A549 (cell line): ENCODE measurements at regions not wholly inside any gene's neighbourhood (a gene's known extent, or its start where the extent isn't known, plus 50 kb on each side); places are given as distances from the start of the nearest gene placed in this dataset.

ENCODE experiments used
- PBX3 ChIP-seq: IDR thresholded peaks from 2 replicates; pipeline ENCODE4 v1.6.1; 2012
- POLR2A ChIP-seq: IDR thresholded peaks from 2 replicates; pipeline ENCODE4 v1.6.1; 2012; ENCODE audit warnings: mild to moderate bottlenecking, low read length
- POLR2AphosphoS2 ChIP-seq: conservative IDR thresholded peaks from 2 replicates; pipeline ENCODE4 v1.6.1; 2012; ENCODE audit warnings: low read length, improper control_type of control experiment, inconsistent platforms
- RAD21 ChIP-seq, 2 experiments: fragments of >200 bp in 1 of 2; sonication (Bioruptor Twin) in 1 of 2; formaldehyde crosslinking in 1 of 2; IDR thresholded peaks in 1 of 2; conservative IDR thresholded peaks in 1 of 2; 2 replicates in 1 of 2; 3 replicates in 1 of 2; pipeline ENCODE4 v1.6.1; 2012 to 2018; ENCODE audit warnings: inconsistent platforms in 1 of 2
- TF ChIP-seq, protein P1 (sequence below): fragments of >200 bp; sonication (Bioruptor Twin); formaldehyde crosslinking; IDR thresholded peaks from 3 replicates; pipeline ENCODE4 v1.5.1; 2016

DNA sequence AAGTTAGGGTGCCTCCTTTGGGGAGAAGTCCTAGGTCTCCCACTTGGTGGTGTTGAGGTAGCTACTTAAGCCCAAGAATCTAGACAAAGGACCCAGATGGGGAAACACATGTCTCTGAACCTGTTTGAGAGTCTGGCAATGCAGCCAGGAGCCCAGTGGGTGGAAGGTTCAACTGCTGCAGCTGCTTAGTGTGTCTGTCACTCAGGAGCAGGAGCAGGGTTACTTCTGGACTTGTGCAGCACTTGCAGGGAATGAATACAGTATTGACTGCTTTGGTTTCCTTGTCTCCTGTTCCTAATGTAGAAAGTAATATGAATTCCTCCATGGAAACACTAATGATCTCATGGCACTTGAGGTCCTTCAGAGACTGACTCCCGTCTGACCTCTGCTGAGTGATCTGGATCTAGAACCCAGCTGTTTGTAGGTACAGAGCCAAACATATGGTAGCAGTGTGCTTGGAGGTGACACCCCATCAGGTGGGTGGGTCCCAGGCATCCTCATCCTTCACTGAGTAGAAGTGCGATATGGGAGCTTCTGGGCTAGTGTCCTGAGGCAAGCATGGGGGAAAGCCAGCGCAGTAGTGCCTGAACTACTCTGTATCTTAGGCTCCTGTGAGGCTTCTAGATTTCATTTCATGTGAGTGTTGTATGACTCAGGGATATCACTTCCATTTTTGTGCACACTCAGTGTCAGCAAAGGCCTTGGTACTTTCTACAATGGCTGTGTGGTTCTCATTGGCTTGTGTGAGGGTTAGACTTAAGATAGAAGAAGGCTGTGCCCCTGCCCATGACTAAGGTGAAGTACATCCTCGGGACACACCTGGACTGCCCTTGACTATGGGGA is 85.0 kb upstream of the WDR1 start:
- TF ChIP-seq, protein P1, sequence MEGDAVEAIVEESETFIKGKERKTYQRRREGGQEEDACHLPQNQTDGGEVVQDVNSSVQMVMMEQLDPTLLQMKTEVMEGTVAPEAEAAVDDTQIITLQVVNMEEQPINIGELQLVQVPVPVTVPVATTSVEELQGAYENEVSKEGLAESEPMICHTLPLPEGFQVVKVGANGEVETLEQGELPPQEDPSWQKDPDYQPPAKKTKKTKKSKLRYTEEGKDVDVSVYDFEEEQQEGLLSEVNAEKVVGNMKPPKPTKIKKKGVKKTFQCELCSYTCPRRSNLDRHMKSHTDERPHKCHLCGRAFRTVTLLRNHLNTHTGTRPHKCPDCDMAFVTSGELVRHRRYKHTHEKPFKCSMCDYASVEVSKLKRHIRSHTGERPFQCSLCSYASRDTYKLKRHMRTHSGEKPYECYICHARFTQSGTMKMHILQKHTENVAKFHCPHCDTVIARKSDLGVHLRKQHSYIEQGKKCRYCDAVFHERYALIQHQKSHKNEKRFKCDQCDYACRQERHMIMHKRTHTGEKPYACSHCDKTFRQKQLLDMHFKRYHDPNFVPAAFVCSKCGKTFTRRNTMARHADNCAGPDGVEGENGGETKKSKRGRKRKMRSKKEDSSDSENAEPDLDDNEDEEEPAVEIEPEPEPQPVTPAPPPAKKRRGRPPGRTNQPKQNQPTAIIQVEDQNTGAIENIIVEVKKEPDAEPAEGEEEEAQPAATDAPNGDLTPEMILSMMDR = no peak
- TF ChIP-seq RAD21 (conservative IDR thresholded peaks at IDR 0.05 in 1 of 2, IDR thresholded peaks at IDR 0.05 in 1 of 2) (no peak), POLR2A (no peak), PBX3 (no peak), POLR2AphosphoS2 (no peak)
